ENCODE measurements at regions not wholly inside any gene's neighbourhood (a gene's known extent, or its start where the extent isn't known, plus 50 kb on each side); places are given as distances from the start of the nearest gene placed in this dataset.

DNA sequence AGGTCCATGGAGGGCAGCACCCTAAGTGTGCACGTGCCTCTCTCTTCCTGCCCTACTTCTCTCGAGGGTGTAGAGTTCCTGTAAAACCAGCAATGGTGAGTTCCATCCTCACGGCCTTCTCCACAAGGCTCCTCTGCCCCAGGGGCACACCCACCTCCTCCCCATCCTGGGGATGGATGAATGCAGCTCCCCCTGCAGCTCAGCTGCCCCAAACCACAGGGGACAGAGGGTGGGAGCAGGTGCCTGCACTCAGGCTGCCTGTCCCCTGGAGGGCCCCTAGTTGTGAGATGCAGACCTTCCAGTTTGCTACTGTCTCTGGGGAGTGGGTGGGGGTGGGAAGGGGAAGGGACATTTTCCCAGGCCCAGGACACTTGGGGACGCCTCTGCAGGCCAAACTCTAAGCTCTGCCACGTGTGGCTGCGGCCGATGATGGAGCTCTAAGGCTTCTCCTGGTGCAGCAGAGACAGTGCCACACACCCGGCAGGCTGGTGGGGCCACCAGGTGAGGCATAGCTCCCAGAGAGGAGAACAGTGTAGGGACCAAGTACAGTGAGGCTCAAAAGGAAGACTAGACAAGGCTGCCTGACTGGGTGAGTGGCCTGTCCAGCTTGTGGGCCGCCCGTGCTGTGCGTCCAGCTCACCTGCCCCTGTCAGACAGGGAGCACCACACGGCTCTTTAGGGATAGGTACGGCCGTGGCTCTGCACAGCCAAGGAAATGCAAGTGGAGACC is 540.9 kb downstream of the TBC1D22A start:
- TF ChIP-seq, protein P1, sequence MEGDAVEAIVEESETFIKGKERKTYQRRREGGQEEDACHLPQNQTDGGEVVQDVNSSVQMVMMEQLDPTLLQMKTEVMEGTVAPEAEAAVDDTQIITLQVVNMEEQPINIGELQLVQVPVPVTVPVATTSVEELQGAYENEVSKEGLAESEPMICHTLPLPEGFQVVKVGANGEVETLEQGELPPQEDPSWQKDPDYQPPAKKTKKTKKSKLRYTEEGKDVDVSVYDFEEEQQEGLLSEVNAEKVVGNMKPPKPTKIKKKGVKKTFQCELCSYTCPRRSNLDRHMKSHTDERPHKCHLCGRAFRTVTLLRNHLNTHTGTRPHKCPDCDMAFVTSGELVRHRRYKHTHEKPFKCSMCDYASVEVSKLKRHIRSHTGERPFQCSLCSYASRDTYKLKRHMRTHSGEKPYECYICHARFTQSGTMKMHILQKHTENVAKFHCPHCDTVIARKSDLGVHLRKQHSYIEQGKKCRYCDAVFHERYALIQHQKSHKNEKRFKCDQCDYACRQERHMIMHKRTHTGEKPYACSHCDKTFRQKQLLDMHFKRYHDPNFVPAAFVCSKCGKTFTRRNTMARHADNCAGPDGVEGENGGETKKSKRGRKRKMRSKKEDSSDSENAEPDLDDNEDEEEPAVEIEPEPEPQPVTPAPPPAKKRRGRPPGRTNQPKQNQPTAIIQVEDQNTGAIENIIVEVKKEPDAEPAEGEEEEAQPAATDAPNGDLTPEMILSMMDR (IDR thresholded peaks at IDR 0.05; ENCODE audit: low read depth, low read length, poor library complexity, severe bottlenecking): no peak
- no peak for TF ChIP-seq EZH2phosphoT487 (IDR thresholded peaks at IDR 0.05; ENCODE audit: borderline replicate concordance, low read length)
